ENCODE measurements at regions not wholly inside any gene's neighbourhood (a gene's known extent, or its start where the extent isn't known, plus 50 kb on each side); places are given as distances from the start of the nearest gene placed in this dataset.
A peak's percentile ranks its signal among the peaks of the same experiment; 100 is the strongest.

DNA sequence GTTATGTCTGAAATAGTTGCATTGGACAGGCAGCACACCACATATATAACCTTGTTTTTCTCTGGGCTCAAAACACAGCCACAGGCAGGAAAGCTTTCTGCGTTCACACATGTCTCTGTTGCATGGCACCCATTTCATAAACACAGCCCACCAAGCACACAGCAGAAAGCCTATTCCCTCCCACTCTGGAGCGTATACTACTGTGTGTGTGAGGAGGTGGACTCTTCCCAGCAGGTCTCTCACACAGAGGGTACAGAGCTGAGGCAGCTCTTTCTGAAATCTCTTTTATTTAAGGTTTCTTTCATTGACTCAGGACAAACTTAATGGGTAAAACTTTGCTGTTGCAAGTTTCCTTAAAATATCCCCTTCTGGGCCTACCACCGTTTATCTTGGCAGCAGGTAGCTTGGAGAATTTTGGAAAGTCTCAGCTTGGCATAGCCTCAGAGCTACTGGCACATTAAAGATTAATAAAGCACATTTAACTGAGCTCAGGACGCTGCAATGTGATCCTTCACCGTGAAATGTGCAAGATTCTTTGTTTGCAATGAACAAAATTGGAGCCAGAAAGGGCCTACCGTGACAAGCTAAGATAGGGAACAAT lies 105.1 kb upstream of the NCKAP5 start:
- 48 to 61% methylated on average over 6 of the region's 6 CpGs for WGBS, 2 donors
- no peaks in the 10 kb centered on the region for H3K27me3 ChIP-seq
- peaks cover 19 to 27% of the 10 kb centered on the region in 2 donors for H3K4me1 ChIP-seq
- DNase-seq = no peak
- TF ChIP-seq, protein P1, sequence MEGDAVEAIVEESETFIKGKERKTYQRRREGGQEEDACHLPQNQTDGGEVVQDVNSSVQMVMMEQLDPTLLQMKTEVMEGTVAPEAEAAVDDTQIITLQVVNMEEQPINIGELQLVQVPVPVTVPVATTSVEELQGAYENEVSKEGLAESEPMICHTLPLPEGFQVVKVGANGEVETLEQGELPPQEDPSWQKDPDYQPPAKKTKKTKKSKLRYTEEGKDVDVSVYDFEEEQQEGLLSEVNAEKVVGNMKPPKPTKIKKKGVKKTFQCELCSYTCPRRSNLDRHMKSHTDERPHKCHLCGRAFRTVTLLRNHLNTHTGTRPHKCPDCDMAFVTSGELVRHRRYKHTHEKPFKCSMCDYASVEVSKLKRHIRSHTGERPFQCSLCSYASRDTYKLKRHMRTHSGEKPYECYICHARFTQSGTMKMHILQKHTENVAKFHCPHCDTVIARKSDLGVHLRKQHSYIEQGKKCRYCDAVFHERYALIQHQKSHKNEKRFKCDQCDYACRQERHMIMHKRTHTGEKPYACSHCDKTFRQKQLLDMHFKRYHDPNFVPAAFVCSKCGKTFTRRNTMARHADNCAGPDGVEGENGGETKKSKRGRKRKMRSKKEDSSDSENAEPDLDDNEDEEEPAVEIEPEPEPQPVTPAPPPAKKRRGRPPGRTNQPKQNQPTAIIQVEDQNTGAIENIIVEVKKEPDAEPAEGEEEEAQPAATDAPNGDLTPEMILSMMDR (IDR thresholded peaks at IDR 0.05) = no peak
- no peak for TF ChIP-seq POLR2A (IDR thresholded peaks at IDR 0.05)
- intact Hi-C loops (cut with DNase I) = loop anchor here (10.0 kb wide), 1 partner anchor 111 kb away; no protein-coding TSS in a partner anchor
- H3K9me3 ChIP-seq = no peaks in the 10 kb centered on the region
- H3K36me3 ChIP-seq = no peaks in the 10 kb centered on the region
- H3K4me3 ChIP-seq (replicated peaks in 1 of 3) = no peak overlapping the region
- H3K27ac ChIP-seq = peak overlapping the region in 1 of 3 donors; percentile 68

GRCh38 chr2:133674066-133674432 lies 105.8 kb upstream of the NCKAP5 start:
- TF ChIP-seq, protein P1 (IDR thresholded peaks at IDR 0.05) = no peak
- TF ChIP-seq POLR2A (IDR thresholded peaks at IDR 0.05) = no peak

DNA sequence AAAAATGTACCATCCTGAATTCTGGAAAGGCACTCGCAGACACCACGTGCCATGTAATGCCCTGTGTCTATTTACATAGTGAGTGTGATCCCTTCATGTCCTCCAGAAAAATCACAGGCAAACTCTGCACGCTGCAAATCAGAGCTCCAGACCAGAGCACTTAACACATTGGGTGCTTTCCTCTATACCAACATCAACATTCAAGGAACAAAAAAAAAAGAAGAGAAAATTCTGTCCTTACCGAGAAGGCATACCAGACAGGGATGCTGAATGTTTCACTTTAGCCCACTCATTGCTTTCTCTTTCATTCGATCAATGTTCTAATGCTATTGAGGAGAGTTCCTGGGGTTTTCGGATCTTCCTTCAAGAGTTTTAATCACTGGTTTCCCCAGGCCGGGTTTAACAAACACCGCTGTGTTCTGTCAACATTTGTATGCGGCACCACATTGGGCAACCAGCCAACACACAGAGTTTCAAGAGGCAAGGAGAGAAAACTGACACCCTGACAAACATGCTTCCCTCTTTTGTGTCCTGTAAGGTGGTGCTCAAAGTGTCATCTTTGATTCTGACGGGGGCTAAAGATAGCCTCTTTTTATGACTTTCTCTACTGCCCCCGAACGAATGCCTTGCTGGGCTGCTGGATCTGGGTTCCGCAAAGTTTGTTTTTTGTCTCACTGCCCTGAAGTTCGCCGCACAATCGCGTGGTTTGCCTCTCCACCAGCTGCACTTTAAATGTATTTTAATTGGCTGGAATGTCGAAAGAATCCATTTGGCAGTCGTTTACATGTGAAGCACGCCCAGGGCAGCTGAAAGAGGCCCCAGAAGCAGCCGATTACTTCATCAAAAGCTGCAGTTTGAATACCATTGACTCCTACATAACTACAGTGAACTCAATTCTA lies 106.4 kb upstream of the NCKAP5 start:
- 8 to 12% methylated on average over 21 of the region's 21 CpGs for WGBS, 2 donors
- H3K27ac ChIP-seq = peak overlapping the region; percentile 20 to 68 (median 58)
- peak; percentile 53 to 63 for DNase-seq
- no peaks in the 10 kb centered on the region for H3K9me3 ChIP-seq
- intact Hi-C loops (cut with DNase I) = loop anchor here (10.0 kb wide), 1 partner anchor 110 kb away; no protein-coding TSS in a partner anchor
- no peaks in the 10 kb centered on the region for H3K36me3 ChIP-seq
- peak overlapping the region in 1 of 3 donors; percentile 6 for H3K4me3 ChIP-seq (replicated peaks in 1 of 3)
- peaks cover 19 to 27% of the 10 kb centered on the region in 2 donors for H3K4me1 ChIP-seq
- TF ChIP-seq, protein P1 (IDR thresholded peaks at IDR 0.05) = no peak
- TF ChIP-seq POLR2A (IDR thresholded peaks at IDR 0.05) = no peak
- no peaks in the 10 kb centered on the region for H3K27me3 ChIP-seq

More at GRCh38 chr2:133674066-133674432, 105.8 kb upstream of the NCKAP5 start:
- Histone ChIP-seq H3K4me3 (replicated peaks in 1 of 3) (no peak overlapping the region), H3K27ac (peak overlapping the region in 2 of 3 donors; percentile 58 to 68), H3K27me3 (no peaks in the 10 kb centered on the region), H3K4me1 (peaks cover 19 to 27% of the 10 kb centered on the region in 2 donors), H3K9me3 (no peaks in the 10 kb centered on the region), H3K36me3 (no peaks in the 10 kb centered on the region)
- no peak for DNase-seq
- intact Hi-C loops (cut with DNase I) = loop anchor here (10.0 kb wide), 1 partner anchor 111 kb away; no protein-coding TSS in a partner anchor
- WGBS, 2 donors = 85 to 90% methylated on average over 4 of the region's 4 CpGs

- no peak for TF ChIP-seq POLR2A (IDR thresholded peaks at IDR 0.05)
- TF ChIP-seq, protein P1 (IDR thresholded peaks at IDR 0.05) = no peak
- intact Hi-C loops (cut with DNase I) = loop anchor here (10.0 kb wide), 1 partner anchor 108 kb away; no protein-coding TSS in a partner anchor
- Histone ChIP-seq H3K27me3 (no peaks in the 10 kb centered on the region), H3K9me3 (no peaks in the 10 kb centered on the region), H3K36me3 (no peaks in the 10 kb centered on the region), H3K4me3 (replicated peaks in 1 of 3) (no peak overlapping the region), H3K27ac (peak overlapping the region in 1 of 3 donors; percentile 8), H3K4me1 (peaks cover 19 to 27% of the 10 kb centered on the region in 2 donors)
- 68 to 92% methylated on average over 1 of the region's 1 CpG for WGBS, 2 donors
- DNase-seq = no peak
Measured at GRCh38 chr2:133676392-133677130, 108.3 kb upstream of the NCKAP5 start.
